ENCODE measurements at regions not wholly inside any gene's neighbourhood (a gene's known extent, or its start where the extent isn't known, plus 50 kb on each side); places are given as distances from the start of the nearest gene placed in this dataset.

DNA sequence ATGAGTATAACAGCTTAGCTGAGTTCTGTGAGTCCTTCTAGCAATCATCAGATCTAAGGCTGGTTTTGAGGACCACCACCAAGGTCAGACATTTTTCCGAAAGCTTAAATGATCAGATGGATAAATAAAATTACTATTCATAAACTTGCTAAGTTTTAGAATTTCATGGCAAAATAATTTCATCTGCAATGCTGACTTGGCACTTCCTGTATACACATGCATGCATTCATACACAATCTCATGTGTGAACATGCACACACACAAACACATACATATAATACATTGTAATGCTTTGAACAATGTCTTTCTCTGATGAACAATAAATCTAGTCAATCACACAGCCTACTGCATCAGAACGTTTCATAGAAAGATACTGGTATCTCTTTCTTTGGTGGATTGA lies 1068.3 kb downstream of the HACE1 start:
- ATAC-seq: no peak
- TF ChIP-seq, protein P1, sequence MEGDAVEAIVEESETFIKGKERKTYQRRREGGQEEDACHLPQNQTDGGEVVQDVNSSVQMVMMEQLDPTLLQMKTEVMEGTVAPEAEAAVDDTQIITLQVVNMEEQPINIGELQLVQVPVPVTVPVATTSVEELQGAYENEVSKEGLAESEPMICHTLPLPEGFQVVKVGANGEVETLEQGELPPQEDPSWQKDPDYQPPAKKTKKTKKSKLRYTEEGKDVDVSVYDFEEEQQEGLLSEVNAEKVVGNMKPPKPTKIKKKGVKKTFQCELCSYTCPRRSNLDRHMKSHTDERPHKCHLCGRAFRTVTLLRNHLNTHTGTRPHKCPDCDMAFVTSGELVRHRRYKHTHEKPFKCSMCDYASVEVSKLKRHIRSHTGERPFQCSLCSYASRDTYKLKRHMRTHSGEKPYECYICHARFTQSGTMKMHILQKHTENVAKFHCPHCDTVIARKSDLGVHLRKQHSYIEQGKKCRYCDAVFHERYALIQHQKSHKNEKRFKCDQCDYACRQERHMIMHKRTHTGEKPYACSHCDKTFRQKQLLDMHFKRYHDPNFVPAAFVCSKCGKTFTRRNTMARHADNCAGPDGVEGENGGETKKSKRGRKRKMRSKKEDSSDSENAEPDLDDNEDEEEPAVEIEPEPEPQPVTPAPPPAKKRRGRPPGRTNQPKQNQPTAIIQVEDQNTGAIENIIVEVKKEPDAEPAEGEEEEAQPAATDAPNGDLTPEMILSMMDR (IDR thresholded peaks at IDR 0.05): no peak
- intact Hi-C loops (cut with DNase I, micrococcal nuclease): no loop called here
- Histone ChIP-seq H3K9me3 (no peaks in the 10 kb centered on the region), H3K4me1 (ENCODE audit: low read depth) (no peaks in the 10 kb centered on the region), H3K36me3 (ENCODE audit: low read depth) (no peaks in the 10 kb centered on the region), H3K4me3 (no peak overlapping the region)
- no peak for DNase-seq

DNA sequence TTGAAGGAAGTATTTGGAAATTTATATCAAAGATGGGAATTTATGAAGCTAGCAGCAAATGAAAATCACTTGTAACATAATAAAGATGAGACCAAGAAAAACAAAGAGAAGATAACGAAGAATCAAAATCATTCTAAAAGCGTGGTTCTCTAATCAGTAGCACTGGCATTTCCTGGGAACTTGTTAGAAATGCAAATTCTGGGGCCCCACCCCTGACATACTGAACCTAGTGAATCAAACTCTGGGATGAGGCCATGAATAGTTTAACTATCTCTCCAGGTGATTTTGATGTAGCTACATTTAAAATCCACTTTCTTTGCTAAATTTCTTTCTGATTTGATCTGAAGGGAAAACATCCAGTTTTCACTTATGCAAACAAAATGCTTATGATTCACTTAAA lies 1075.6 kb downstream of the HACE1 start:
- ATAC-seq (no peak), DNase-seq (no peak)
- TF ChIP-seq, protein P1 (IDR thresholded peaks at IDR 0.05): no peak
- Histone ChIP-seq H3K9me3 (no peaks in the 10 kb centered on the region), H3K4me1 (ENCODE audit: low read depth) (no peaks in the 10 kb centered on the region), H3K36me3 (ENCODE audit: low read depth) (no peaks in the 10 kb centered on the region), H3K4me3 (no peak overlapping the region)
- intact Hi-C loops (cut with DNase I, micrococcal nuclease): no loop called here

- Histone ChIP-seq H3K9me3 (no peaks in the 10 kb centered on the region), H3K4me1 (ENCODE audit: low read depth) (no peaks in the 10 kb centered on the region), H3K4me3 (no peak overlapping the region), H3K36me3 (ENCODE audit: low read depth) (no peaks in the 10 kb centered on the region)
- DNase-seq (no peak), ATAC-seq (no peak)
- TF ChIP-seq, protein P1 (IDR thresholded peaks at IDR 0.05): no peak
- intact Hi-C loops (cut with DNase I, micrococcal nuclease): no loop called here
Measured at GRCh38 chr6:103783329-103783728, 1076.4 kb downstream of the HACE1 start.

DNA sequence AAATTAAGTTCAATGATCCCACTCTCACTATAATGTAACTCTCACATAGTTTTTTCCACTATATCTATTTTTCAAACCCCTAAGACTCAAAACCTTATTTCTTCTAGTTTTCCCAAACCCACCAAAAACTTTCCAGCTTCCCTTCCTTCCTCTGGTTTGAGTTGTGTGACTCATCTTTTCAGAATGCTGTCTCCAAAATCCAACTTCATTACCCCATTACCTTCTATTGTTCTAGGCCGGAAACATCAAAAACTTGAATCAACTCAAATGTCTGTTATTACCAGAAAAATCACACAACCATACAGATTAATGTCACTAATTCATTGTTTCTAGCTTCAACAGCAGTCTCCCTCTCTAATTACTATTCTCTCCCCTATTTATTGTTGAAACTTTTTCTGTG lies 1090.3 kb downstream of the HACE1 start:
- no peaks in the 10 kb centered on the region for H3K36me3 ChIP-seq (ENCODE audit: low read depth)

DNA sequence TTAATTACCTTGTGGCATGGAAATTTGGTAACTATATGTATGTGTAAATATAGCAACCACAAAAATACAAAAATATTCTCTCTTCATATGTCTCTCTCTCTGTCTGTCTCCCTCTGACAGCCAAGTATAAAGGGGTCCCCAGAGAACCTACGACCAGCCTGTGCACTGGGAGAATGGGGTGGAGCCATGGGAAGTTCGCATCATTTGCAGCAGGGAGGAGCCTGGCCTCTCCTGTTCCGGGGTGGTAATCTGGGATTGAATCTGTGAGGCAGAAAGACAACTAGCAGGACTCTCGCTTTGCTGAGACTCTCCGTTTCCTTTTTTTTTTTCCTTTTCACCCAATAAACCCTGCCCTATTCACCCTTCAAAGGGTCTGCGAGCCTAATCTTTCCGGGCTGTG lies 1109.1 kb downstream of the HACE1 start:
- H3K9me3 ChIP-seq: no peaks in the 10 kb centered on the region
- H3K4me1 ChIP-seq (ENCODE audit: low read depth): no peaks in the 10 kb centered on the region
- ATAC-seq: no peak
- H3K36me3 ChIP-seq (ENCODE audit: low read depth): no peaks in the 10 kb centered on the region
- TF ChIP-seq, protein P1 (IDR thresholded peaks at IDR 0.05): no peak
- intact Hi-C loops (cut with DNase I, micrococcal nuclease): no loop called here
- no peak for DNase-seq
- no peak overlapping the region for H3K4me3 ChIP-seq

More for the DNA sequence above, 1090.3 kb downstream of the HACE1 start:
- DNase-seq: no peak
- Histone ChIP-seq H3K4me3 (no peak overlapping the region), H3K4me1 (ENCODE audit: low read depth) (no peaks in the 10 kb centered on the region), H3K9me3 (no peaks in the 10 kb centered on the region)
- TF ChIP-seq, protein P1 (IDR thresholded peaks at IDR 0.05): no peak
- no peak for ATAC-seq
- intact Hi-C loops (cut with DNase I, micrococcal nuclease): no loop called here

- Histone ChIP-seq H3K36me3 (ENCODE audit: low read depth) (no peaks in the 10 kb centered on the region), H3K9me3 (no peaks in the 10 kb centered on the region), H3K4me1 (ENCODE audit: low read depth) (no peaks in the 10 kb centered on the region), H3K4me3 (no peak overlapping the region)
- ATAC-seq: no peak
- DNase-seq: no peak
- intact Hi-C loops (cut with DNase I, micrococcal nuclease): no loop called here
- TF ChIP-seq, protein P1 (IDR thresholded peaks at IDR 0.05): no peak
Measured at GRCh38 chr6:103734016-103734415, 1125.7 kb downstream of the HACE1 start.

Data from mucosa of descending colon (tissue), 3 donors.